ENCODE measurements at regions not wholly inside any gene's neighbourhood (a gene's known extent, or its start where the extent isn't known, plus 50 kb on each side); places are given as distances from the start of the nearest gene placed in this dataset.

DNA sequence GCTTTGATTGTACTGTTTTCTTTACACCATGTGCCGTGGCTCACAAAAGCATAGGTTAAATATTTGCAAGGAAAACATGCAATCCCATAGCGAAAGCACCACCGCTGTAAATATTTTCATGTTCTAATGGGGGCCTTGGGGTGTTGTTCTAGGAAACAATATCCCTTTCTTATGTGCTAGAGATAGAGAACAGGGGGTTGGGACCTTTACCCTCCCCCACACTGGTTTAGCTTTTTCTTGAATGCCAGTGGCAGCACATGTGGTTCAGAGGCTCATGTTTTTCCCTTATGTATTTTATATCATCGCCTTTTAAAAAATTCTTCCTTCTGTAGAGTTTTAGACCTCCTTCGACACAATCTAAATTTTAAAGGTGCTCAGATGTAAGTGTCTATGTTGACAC lies 422.6 kb upstream of the TENM3 start:
- no peaks in the 10 kb centered on the region for H3K9me3 ChIP-seq (ENCODE audit: low read depth, low read length)
- H3K36me3 ChIP-seq (ENCODE audit: insufficient read depth, low read length): no peaks in the 10 kb centered on the region
- no peak overlapping the region for H3K27ac ChIP-seq
- no peak overlapping the region for H3K9ac ChIP-seq (ENCODE audit: insufficient read length)
- DNase-seq (ENCODE audit: low read depth, low spot score): no peak
- TF ChIP-seq EZH2 (IDR thresholded peaks at IDR 0.05) (no peak), FOXP2 (optimal IDR thresholded peaks at IDR 0.05; ENCODE audit: control extremely low read depth, extremely low read length, insufficient read depth) (no peak), POLR2AphosphoS5 (IDR thresholded peaks at IDR 0.05; ENCODE audit: borderline replicate concordance, low read depth, low read length) (no peak)
- H3K4me3 ChIP-seq: no peak overlapping the region

DNA sequence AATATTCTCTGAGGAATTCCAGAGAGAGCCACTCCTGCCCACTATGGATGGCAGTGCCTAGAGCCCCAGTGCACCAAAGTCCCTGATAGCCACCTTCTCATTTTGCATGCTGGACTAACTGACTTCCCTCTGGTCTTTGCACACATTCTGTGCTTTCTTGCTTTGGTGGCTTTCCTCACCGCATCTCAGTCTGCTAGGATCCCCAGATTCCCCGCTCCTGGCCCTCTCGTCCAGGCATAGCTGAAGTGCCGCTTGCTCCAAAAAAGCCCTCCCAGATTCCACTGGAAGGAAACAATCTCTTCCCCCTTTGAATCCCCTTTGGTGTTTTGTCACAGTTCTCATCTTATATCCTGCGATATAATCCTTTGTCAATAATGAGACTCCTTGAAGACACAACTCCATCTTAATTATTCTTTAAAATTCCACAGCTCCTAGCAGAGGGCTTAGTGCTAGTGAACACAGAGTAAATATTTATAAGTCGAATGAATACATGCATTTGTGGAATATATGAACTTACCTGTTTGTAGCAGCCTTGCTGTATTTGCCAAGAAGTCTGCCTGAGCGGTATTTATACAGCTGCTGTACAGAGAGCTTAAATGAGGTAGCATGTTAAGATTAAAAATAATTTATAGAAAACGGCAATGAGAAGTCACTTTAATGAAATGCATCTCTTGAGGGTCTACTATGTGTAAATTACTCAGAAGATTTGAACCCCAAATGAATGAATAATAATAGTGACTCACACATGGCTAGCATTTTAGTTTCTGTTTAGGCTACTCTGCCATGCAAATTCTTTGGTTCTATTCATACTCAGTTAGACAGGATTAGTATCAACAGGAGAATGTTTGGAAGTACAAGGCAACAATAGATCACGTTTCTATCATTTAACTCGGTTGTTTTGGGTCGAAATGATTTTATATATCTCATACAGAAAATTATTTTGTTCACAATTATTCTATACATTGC lies 421.9 kb upstream of the TENM3 start:
- no peaks in the 10 kb centered on the region for H3K36me3 ChIP-seq (ENCODE audit: insufficient read depth, low read length)
- TF ChIP-seq EZH2 (IDR thresholded peaks at IDR 0.05) (no peak), POLR2AphosphoS5 (IDR thresholded peaks at IDR 0.05; ENCODE audit: borderline replicate concordance, low read depth, low read length) (no peak), FOXP2 (optimal IDR thresholded peaks at IDR 0.05; ENCODE audit: control extremely low read depth, extremely low read length, insufficient read depth) (no peak)
- no peak overlapping the region for H3K27ac ChIP-seq
- no peak overlapping the region for H3K9ac ChIP-seq (ENCODE audit: insufficient read length)
- H3K4me3 ChIP-seq: no peak overlapping the region
- no peaks in the 10 kb centered on the region for H3K9me3 ChIP-seq (ENCODE audit: low read depth, low read length)
- DNase-seq (ENCODE audit: low read depth, low spot score): no peak

- Histone ChIP-seq H3K27ac (no peak overlapping the region), H3K36me3 (ENCODE audit: insufficient read depth, low read length) (no peaks in the 10 kb centered on the region), H3K9me3 (ENCODE audit: low read depth, low read length) (no peaks in the 10 kb centered on the region), H3K4me3 (no peak overlapping the region), H3K9ac (ENCODE audit: insufficient read length) (no peak overlapping the region)
- DNase-seq (ENCODE audit: low read depth, low spot score): no peak
- TF ChIP-seq EZH2 (IDR thresholded peaks at IDR 0.05) (no peak), FOXP2 (optimal IDR thresholded peaks at IDR 0.05; ENCODE audit: control extremely low read depth, extremely low read length, insufficient read depth) (no peak), POLR2AphosphoS5 (IDR thresholded peaks at IDR 0.05; ENCODE audit: borderline replicate concordance, low read depth, low read length) (no peak)
These were observed 421.2 kb upstream of the TENM3 start for GRCh38 chr4:181822005-181822375.

DNA sequence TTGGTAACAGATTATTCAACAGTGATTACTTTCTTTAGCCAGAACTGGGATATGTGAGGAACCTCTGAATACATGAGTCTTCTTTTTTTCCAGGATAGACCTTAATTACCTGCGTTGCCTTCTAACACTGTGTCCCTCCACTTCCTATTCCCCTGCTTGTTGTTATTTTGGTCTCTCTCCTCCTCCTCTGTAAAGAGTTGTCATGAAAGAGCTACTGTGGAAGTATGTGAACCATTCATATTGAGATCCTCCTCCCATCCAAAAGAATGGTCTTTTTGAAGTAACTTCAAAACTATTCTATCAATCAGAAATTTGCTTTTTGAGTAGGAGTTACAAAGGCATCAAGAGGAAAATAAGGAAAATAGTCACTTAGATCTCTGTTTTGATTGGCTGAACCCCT lies 420.0 kb upstream of the TENM3 start:
- Histone ChIP-seq H3K36me3 (ENCODE audit: insufficient read depth, low read length) (no peaks in the 10 kb centered on the region), H3K4me3 (no peak overlapping the region), H3K27ac (no peak overlapping the region), H3K9ac (ENCODE audit: insufficient read length) (no peak overlapping the region), H3K9me3 (ENCODE audit: low read depth, low read length) (no peaks in the 10 kb centered on the region)
- DNase-seq (ENCODE audit: low read depth, low spot score): no peak
- TF ChIP-seq POLR2AphosphoS5 (IDR thresholded peaks at IDR 0.05; ENCODE audit: borderline replicate concordance, low read depth, low read length): no peak
- no peak for TF ChIP-seq EZH2 (IDR thresholded peaks at IDR 0.05)
- no peak for TF ChIP-seq FOXP2 (optimal IDR thresholded peaks at IDR 0.05; ENCODE audit: control extremely low read depth, extremely low read length, insufficient read depth)

DNA sequence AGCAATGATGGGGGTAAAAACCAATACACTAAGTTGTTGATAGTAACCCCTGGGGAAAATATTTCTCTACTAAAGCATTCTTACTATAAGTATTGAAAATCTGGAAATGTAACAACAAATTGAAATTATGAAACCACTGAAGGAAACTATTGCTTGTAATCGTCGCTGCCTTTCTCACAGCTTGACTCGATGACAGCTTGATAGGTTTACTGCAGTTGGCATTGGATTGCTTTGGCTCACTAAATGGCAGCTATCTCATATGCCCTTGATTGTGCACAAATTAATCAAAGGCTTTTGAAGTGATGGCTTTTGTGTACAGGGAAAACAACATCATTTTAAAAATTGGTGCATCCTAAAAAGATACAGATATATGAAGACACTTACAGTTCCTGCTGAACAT lies 419.6 kb upstream of the TENM3 start:
- no peaks in the 10 kb centered on the region for H3K36me3 ChIP-seq (ENCODE audit: insufficient read depth, low read length)
- H3K27ac ChIP-seq: no peak overlapping the region
- H3K9me3 ChIP-seq (ENCODE audit: low read depth, low read length): no peaks in the 10 kb centered on the region
- no peak overlapping the region for H3K9ac ChIP-seq (ENCODE audit: insufficient read length)
- DNase-seq (ENCODE audit: low read depth, low spot score): no peak
- no peak overlapping the region for H3K4me3 ChIP-seq
- TF ChIP-seq POLR2AphosphoS5 (IDR thresholded peaks at IDR 0.05; ENCODE audit: borderline replicate concordance, low read depth, low read length) (no peak), FOXP2 (optimal IDR thresholded peaks at IDR 0.05; ENCODE audit: control extremely low read depth, extremely low read length, insufficient read depth) (no peak), EZH2 (IDR thresholded peaks at IDR 0.05) (no peak)

- no peak overlapping the region for H3K4me3 ChIP-seq
- H3K9me3 ChIP-seq (ENCODE audit: low read depth, low read length): no peaks in the 10 kb centered on the region
- no peak overlapping the region for H3K27ac ChIP-seq
- TF ChIP-seq EZH2 (IDR thresholded peaks at IDR 0.05): no peak
- TF ChIP-seq FOXP2 (optimal IDR thresholded peaks at IDR 0.05; ENCODE audit: control extremely low read depth, extremely low read length, insufficient read depth): no peak
- TF ChIP-seq POLR2AphosphoS5 (IDR thresholded peaks at IDR 0.05; ENCODE audit: borderline replicate concordance, low read depth, low read length): no peak
- no peak for DNase-seq (ENCODE audit: low read depth, low spot score)
- no peak overlapping the region for H3K9ac ChIP-seq (ENCODE audit: insufficient read length)
- no peaks in the 10 kb centered on the region for H3K36me3 ChIP-seq (ENCODE audit: insufficient read depth, low read length)
These were observed 417.6 kb upstream of the TENM3 start for GRCh38 chr4:181825564-181825963.

- Histone ChIP-seq H3K9ac (ENCODE audit: insufficient read length) (no peak overlapping the region), H3K27ac (no peak overlapping the region), H3K9me3 (ENCODE audit: low read depth, low read length) (no peaks in the 10 kb centered on the region), H3K36me3 (ENCODE audit: insufficient read depth, low read length) (no peaks in the 10 kb centered on the region), H3K4me3 (no peak overlapping the region)
- no peak for TF ChIP-seq EZH2 (IDR thresholded peaks at IDR 0.05)
- TF ChIP-seq FOXP2 (optimal IDR thresholded peaks at IDR 0.05; ENCODE audit: control extremely low read depth, extremely low read length, insufficient read depth): no peak
- no peak for TF ChIP-seq POLR2AphosphoS5 (IDR thresholded peaks at IDR 0.05; ENCODE audit: borderline replicate concordance, low read depth, low read length)
- DNase-seq (ENCODE audit: low read depth, low spot score): no peak
These were observed 416.0 kb upstream of the TENM3 start for GRCh38 chr4:181827246-181827645.

GRCh38 chr4:181830404-181831035 lies 412.7 kb upstream of the TENM3 start:
- TF ChIP-seq POLR2AphosphoS5 (IDR thresholded peaks at IDR 0.05; ENCODE audit: borderline replicate concordance, low read depth, low read length) (no peak), EZH2 (IDR thresholded peaks at IDR 0.05) (no peak), FOXP2 (optimal IDR thresholded peaks at IDR 0.05; ENCODE audit: control extremely low read depth, extremely low read length, insufficient read depth) (no peak)
- no peak for DNase-seq (ENCODE audit: low read depth, low spot score)
- no peak overlapping the region for H3K9ac ChIP-seq (ENCODE audit: insufficient read length)
- no peaks in the 10 kb centered on the region for H3K36me3 ChIP-seq (ENCODE audit: insufficient read depth, low read length)
- no peak overlapping the region for H3K27ac ChIP-seq
- no peak overlapping the region for H3K4me3 ChIP-seq
- no peaks in the 10 kb centered on the region for H3K9me3 ChIP-seq (ENCODE audit: low read depth, low read length)
